ENCODE measurements at regions not wholly inside any gene's neighbourhood (a gene's known extent, or its start where the extent isn't known, plus 50 kb on each side); places are given as distances from the start of the nearest gene placed in this dataset.

DNA sequence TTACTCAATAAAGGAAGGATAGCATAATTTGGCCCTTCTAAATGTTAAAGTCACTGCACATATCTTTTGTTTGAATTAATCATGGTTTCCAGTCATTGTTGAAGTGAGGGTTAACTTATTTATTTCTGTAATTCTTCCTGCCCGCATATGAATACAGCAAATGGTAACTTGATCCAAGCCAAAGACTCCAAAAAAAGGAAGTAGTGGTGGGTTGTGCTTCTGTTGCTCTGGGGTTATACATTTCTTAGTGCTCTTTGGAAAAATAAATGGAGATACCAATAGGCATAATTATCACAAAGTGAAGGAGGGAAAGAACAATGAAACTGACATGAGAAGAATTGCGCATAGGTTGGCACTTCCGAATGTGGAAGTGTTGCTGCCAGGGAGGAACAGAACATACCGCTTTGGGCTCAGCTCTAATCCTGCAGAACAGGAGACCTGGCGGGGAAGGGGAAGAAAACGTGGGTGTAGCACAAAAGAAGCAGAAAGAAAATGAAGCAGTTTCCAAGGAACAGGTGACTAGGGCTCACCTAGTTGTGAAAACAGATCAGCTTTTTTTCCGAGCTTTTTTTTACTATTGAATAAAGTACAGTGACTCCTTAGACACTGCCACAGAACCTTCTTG is 69.7 kb upstream of the TAF11L2 start (continued):
- no peak for TF ChIP-seq CBX2 (IDR thresholded peaks at IDR 0.05; ENCODE audit: insufficient read depth, low read length, poor library complexity, severe bottlenecking)
- TF ChIP-seq BRCA1 (IDR thresholded peaks at IDR 0.05), result no peak
- TF ChIP-seq BRCA1 (CRISPR knock-in tag; IDR thresholded peaks at IDR 0.05), result no peak
- TF ChIP-seq RCOR1 (IDR thresholded peaks at IDR 0.05; ENCODE audit: borderline replicate concordance in 1 of 2, low read depth in 2 of 2, low read length in 2 of 2), result no peak
- no peak for TF ChIP-seq SIRT6 (IDR thresholded peaks at IDR 0.05; ENCODE audit: low read depth, low read length)
- TF ChIP-seq, protein P1, sequence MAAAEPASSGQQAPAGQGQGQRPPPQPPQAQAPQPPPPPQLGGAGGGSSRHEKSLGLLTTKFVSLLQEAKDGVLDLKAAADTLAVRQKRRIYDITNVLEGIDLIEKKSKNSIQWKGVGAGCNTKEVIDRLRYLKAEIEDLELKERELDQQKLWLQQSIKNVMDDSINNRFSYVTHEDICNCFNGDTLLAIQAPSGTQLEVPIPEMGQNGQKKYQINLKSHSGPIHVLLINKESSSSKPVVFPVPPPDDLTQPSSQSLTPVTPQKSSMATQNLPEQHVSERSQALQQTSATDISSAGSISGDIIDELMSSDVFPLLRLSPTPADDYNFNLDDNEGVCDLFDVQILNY (CRISPR knock-in tag; IDR thresholded peaks at IDR 0.05), result no peak
- TF ChIP-seq SIX5 (IDR thresholded peaks at IDR 0.05; ENCODE audit: borderline replicate concordance in 1 of 2, insufficient read depth in 1 of 2, low read depth in 1 of 2, low read length in 2 of 2), result no peak
- TF ChIP-seq CBFB (CRISPR knock-in tag; IDR thresholded peaks at IDR 0.05), result no peak
- TF ChIP-seq ZNF778 (CRISPR knock-in tag; IDR thresholded peaks at IDR 0.05), result no peak
- TF ChIP-seq, protein P2, sequence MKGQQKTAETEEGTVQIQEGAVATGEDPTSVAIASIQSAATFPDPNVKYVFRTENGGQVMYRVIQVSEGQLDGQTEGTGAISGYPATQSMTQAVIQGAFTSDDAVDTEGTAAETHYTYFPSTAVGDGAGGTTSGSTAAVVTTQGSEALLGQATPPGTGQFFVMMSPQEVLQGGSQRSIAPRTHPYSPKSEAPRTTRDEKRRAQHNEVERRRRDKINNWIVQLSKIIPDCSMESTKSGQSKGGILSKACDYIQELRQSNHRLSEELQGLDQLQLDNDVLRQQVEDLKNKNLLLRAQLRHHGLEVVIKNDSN (CRISPR knock-in tag; IDR thresholded peaks at IDR 0.05), result no peak
- TF ChIP-seq, protein P3, sequence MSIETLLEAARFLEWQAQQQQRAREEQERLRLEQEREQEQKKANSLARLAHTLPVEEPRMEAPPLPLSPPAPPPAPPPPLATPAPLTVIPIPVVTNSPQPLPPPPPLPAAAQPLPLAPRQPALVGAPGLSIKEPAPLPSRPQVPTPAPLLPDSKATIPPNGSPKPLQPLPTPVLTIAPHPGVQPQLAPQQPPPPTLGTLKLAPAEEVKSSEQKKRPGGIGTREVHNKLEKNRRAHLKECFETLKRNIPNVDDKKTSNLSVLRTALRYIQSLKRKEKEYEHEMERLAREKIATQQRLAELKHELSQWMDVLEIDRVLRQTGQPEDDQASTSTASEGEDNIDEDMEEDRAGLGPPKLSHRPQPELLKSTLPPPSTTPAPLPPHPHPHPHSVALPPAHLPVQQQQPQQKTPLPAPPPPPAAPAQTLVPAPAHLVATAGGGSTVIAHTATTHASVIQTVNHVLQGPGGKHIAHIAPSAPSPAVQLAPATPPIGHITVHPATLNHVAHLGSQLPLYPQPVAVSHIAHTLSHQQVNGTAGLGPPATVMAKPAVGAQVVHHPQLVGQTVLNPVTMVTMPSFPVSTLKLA (conservative IDR thresholded peaks at IDR 0.05), result no peak
- TF ChIP-seq PRMT5 (CRISPR knock-in tag; IDR thresholded peaks at IDR 0.05), result no peak
- no peak for TF ChIP-seq FOSL1 (tag; conservative IDR thresholded peaks at IDR 0.05)

Measured in K562 (cell line).